ENCODE measurements at regions not wholly inside any gene's neighbourhood (a gene's known extent, or its start where the extent isn't known, plus 50 kb on each side); places are given as distances from the start of the nearest gene placed in this dataset.

DNA sequence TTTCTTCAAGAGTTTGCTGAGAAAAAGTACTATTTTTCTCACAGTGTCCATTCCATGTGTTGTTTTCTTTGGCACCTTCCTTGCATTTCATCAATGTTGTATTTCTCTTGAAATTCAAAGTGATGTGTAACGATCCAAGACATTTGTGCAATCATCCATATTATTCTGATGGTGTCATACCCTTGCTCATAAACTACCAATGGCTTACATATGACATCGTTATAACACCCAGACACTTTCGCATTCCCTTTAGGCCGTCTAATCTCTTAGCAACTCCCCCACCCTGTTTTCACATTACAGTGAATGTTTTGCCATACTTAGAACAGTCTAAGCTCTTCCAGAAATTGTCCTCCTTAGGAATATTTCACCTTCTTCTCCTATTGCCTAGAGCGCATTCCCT is 1779.0 kb downstream of the PCDH7 start:
- DNase-seq = no peak

DNA sequence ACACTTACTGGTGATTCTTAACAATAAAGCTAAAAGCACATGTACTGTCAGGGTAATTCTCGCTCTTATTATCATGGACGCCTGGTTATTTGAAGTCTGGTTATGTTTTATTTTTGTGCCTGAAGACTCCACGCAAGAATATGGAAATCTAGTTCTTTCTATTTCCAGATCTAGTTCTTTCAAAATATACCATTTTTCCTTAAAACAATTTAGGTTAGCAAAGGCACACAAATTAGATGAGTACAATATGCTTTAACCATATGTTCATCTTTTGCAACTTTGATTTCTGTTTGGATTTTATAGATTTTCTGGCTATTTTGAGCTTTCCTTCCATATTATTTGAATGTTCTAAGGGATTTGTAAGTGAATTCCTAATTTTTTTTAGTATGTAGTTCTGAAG is 1783.1 kb downstream of the PCDH7 start:
- no peak for DNase-seq

DNA sequence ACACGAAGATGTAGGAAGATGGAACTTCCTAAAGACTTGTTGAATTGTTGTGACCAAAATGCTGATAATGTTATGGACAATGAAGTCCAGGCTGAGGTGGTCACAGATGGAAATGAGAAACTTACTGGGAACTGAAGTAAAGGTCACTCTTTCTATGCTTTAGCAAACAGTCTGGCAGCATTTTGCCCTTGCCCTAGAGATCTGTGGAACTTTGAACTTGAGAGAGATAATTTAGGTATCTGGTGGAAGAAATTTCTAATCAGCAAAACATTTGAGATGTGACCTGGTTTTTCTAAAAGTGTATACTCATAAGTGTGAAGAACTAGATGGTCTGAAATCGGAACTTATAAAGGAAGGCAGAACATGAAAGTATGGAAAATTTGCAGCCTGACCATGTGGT is 1785.9 kb downstream of the PCDH7 start:
- DNase-seq = no peak

DNA sequence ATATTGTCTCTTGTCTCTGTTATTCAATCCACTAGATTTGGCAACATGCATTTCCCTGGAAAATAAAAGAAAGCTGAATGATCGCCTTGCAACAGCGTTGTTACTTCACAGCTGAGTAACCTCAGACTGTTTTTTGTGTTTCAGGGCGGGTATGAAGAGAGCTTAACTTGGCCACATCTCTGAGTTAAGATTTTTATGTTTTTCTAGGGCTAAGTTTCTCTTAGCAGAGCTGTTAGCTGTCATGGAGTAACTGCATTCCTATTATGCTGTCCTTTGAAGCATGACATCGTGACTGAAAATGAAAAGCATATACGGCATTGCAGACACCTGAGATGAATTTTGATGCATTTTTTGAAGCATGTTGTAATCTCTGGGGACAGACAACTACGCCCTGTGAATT is 1798.9 kb downstream of the PCDH7 start:
- DNase-seq = no peak

DNA sequence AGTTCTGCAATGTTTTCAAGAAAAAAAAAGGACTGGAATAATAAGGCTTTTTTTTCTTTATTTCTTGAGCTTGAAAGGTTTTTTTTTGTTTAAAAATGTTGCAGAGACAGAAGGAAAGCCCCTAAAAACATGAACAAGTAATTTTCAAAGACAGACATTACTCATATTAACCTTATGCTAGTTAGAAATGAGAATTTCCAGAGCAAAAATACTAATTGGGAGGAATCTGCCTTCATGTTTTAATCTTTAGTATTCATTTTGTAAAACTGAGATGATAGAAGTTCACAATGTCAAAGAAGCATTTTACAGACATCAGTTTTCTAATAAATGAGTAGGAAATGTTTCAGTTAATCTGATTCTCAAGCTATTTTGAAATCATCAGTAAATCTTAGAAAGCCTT is 1805.3 kb downstream of the PCDH7 start:
- no peak for DNase-seq

DNA sequence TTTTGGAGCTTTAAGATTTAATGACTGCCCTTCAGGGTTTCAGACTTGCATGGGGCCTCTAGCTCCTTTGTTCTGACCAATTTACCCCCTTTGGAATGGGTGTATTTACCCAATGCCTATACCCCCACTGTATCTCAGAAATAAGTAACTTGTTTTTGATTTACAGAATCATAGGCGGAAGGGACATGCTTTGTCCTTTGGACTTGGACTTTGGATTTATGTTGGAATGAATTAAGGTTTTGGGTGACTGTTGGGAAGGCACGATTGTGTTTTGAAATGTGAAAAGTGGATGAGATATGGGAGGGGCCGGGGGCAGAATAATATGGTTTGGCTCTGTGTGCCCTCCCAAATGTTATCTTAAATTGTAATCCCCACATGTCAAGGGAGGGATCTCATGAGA is 1824.7 kb downstream of the PCDH7 start:
- DNase-seq = no peak

DNA sequence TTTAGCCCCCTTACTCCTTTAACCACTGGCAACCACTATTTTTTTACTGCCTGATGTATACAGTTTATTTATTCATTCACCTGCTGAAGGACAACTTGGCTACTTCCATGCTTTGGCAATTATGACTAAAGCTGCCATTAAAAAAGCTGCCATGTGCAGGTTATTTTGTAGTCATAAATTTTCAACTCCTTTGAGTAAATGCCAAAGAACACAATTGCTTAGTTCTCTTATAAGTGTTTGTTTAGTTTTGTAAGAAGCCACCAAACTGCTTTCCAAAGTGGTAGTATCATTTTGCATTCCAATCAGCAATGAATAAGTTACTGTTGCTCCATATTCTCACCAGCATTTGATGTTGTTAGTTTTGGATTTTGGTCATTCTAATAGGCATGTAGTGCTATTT is 1831.8 kb downstream of the PCDH7 start:
- no peak for DNase-seq

DNA sequence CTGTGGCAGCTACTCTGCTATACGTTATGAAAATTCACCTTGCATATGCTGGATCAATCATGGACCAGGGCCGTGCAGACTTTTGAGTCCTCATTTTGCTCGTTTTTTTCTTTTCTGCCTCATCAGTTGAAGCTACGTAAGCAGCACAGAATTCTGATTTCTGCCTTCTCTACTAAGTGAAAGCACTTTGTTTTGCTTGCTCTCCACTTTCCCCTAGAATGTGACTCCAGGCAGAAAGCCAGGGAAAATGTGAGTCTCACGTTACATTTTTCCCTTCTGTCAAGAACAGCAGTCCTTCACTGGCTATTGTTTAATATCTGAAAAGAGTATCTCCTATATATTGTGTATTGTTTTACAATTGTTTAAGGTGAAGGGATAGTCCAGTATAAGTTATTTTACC is 1840.1 kb downstream of the PCDH7 start:
- no peak for DNase-seq

DNA sequence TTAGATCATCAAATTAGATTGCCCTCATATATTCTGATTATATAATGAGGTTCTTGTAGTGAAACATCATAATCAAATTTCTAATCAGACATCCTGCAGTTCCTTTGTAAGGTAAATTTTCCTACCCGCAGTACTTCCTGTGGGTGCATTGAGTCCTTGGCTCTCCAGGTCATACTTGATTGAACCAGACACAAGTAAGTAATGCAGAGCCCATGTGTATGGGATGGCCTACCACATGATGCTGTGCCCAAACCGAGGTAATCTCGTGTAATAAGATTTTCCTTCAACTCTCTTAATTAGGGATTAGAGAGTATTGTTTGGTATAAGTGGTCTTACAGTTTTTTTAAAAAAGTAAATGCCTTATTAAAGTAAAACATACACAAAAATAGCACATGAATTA is 1841.8 kb downstream of the PCDH7 start:
- DNase-seq = no peak

DNA sequence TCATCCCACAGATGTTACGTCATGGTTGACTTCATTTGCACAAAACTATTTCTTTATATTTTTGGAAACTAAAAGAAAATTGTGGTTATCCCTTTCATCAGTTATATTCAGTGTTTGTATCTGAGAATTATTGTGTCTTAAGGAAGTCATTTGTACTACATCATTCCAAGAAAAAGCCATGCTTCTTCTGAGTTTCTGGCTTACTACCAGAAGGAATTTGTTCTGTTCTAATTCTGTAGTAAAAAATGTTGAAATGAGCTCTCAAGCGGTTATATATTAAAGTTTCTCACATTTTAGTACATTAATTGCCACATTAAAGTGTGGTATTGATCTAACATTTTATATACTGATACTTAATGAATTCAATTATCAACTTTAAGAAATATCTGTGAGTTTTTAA is 1844.5 kb downstream of the PCDH7 start:
- no peak for DNase-seq

DNA sequence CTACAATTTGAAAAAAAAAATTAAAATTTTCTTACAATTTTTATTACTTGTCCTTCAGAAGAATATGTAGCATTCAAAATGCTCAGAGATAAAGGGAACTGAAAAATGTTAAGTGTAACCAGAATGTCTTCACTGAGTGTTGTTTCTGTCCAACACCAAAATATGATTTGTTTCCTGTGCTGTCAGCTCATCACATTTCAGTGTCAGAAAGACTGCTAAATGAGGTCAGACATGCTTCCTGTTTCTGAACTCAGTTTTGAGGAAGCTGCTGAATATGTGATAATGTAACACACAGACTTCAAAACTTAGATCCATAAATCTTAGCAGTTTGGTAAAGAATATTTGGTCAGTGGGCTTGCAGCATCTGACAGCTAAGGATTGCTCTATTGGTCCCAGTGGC is 1849.7 kb downstream of the PCDH7 start:
- DNase-seq = no peak

DNA sequence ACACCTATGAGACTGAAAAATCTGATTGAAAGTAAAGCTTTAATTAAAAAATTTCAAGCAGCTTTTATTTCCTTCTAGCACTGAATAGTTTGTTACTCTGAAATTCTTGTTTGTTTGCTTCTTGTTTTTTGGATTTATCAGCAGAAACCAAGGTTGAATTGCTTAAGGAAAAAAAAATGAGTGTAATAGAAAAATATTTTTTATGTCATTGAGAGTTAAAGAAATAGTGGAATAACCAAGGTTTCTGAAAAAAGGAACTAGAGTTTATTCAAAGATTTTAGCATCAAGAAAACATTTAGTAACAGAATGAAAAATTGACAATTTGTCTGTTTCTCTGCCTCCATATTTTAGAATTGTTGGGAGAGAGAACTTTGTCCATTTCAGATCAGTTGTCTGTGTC is 1852.2 kb downstream of the PCDH7 start:
- no peak for DNase-seq

DNA sequence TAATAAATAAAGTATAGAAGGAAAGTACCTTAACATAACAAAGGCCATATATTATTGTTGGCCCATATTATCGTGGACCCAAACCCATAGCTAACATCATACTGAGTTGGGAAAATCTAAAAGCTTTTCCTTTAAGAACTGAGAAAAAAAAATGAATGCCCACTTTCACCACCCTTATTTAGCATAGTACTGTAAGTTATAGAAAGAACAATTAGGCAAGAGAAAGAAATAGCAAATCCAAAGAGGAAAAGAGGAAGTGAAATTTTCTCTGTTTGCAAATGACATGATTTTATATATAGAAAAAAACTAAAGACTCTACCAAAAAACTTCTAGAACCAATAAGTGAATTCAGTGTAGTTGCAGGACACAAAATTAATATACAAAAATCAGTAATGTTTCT is 1854.6 kb downstream of the PCDH7 start:
- no peak for DNase-seq

DNA sequence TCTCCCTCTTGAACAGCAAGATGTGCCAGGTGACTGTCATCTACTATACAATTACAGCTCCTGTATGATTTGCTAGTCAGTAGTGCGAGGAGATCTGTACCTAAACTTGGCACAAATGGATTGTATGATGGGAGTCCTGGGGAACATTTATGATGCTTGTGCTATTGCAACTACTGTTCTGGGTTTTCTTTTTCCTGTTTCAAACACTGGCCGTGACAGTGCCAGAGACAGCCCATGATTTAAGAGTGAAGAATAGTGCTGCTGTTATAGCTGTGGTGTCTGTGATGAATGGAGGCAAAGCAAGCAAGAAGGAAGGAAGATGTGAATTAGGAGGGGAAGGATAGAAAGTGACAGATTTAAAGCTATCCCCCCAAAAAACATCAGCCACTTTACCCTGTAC is 1868.9 kb downstream of the PCDH7 start:
- DNase-seq = no peak

DNA sequence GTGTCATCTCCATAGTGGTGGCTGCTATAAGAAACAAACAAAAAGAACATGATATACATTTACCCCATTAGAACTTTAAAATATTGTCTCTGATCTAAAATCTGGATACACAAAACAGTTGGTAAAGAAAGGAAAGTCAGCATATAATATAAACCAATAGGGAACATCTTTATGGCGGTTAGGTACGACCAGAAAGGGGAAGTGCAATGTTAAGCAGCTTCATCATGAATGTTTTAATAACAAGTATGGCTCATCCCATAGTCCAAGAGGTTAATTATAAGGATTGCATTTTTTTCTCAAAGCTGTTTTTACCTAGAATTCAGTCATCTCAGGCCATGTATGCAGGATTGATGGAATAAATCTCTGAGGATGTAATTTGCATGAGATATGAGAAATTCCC is 1869.7 kb downstream of the PCDH7 start:
- DNase-seq = no peak

DNA sequence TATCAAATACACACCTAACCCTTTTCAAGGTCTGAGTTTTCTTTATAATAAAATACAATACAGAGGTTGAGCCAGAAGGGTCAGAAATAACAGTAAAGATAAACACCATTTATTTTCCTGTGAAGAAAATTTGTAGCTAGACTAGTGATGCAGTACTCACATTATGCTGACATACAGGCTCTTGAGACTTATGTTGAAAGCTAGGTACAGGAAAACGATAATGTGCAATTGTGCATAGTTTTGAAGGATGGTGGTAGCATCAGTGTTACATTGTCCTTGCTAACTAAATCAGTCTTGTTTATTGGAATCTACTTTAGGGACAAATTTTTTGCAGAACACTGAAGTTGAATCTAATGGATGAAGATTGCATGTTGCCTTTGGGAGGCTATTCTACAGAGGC is 1877.2 kb downstream of the PCDH7 start:
- DNase-seq = no peak

DNA sequence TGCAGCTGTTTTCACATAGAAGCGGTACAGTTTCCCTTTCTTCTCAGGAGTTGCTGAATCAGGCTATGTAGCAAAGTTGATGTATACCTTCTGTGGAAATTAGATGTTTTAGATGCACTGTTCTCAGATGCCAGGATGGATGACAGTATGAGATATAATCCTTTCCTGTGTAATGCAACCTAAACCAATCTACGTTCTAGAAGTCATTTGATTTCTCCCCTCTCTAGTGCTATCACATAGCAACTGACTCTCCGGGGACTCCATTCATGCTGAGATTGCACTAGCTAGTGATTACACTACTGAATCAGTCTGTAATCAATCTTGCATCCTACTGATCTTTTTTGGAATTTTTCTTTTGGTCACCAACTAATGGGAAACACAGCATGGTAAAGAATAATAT is 1881.7 kb downstream of the PCDH7 start:
- DNase-seq = no peak

DNA sequence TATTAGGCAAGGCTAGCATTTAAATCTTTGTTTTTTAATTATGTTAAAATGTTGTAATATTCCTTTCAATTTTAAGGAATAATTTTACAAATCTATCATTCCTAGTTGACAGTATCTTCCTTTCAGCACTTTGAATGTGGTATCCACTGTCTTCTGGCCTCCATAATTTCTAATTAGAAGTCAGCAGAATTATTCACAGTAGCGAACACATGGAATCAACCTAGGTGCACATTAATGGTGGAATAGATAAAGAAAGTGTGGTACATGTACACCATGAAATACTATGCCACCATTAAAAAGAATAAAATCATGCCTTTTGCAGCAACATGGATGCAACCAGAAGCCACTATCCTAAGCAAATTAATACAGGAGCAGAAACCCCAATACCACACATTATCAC is 1887.8 kb downstream of the PCDH7 start:
- no peak for DNase-seq

DNA sequence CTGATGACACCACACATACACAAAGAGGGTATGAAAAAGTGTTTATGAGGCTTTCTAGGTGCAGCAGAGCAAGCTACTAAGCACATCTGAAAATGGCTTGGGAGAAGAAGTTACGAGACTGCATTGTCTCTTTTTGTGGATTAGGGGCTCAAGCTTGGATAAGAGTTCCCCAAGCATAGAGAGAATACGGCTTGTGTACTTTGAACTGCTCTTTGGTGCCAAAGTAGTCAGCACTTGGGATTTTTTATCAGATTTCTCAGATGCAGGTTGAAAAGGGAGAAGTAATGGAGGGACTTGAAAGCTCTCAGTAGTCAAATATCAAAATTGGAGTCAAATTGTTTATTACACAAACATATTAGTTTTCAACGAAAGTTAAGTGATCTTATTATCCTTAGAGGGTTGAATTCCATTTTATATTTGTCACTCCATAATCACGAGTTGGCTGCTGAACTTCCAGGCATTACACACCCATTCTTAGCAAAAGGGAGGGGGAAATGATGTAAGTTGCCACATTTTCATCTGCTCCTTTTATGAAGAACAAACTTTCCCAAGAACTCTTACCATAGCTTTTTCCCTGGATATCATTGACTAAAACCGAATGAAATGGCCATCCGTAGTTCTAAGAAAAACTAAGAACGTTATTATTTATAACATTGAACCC is 1904.9 kb downstream of the PCDH7 start:
- DNase-seq = no peak

DNA sequence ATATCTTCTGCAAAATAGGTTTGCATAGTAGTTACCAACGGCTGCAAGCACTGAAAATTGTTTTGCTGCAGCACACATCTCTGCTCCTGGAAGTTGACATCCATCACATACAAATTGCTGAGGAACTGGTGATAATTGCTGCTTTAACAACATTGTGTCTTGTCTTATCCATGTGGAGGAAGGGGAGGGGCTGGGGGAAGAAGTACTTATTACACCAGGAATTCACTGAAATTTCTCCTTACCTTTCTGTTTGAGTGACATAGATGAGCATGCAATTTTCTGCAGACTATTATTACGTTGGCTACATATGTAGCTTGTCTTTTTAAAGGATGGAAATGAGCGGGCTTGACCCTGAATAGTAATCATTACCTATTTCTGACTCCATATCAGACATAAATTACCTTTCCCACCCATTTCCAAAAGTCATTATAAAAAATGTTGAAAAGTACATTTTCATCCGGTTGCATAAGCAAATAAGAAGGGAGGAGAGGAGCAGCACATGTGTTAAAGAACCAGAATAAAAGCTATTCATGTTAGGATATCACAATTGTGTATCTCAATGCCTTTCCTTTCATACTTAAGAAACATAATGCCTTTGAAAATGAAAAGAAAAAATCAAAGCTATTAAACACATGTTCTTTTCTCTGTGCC is 1905.6 kb downstream of the PCDH7 start:
- no peak for DNase-seq

DNA sequence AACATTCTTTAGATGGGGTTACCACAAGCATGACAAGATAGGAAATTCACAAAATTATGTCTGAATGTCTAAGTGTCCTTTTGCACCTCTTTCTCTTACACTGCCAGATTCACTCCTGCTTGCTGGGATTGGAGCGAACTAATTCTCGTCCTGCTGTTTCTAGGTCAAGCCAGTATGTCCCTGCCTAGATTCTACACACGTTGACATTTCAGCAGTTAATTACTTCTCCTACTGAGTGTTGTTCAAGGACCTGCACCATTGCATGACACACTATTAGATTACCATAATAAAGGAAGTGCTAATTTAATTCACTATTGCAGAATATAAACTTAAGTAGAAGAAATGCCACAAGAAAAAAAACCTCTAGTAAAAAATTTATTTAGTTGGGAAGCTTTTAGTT is 1911.7 kb downstream of the PCDH7 start:
- no peak for DNase-seq

DNA sequence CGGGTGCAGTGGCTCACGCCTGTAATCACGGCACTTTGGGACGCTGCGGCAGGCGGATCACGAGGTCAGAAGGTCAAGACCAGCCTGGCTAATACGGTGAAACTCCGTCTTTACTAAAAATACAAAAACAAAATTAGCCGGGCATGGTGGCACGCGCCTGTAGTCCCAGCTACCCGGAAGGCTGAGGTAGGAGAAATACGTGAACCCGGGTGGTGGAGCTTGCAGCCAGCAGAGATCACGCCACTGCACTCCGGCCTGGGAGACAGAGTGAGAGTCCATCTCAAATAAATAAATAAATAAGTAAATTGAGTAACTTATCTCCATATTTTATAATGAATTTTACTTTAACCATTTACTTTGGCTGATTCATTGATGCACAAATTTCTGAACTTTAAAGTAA is 1913.3 kb downstream of the PCDH7 start:
- DNase-seq = no peak

DNA sequence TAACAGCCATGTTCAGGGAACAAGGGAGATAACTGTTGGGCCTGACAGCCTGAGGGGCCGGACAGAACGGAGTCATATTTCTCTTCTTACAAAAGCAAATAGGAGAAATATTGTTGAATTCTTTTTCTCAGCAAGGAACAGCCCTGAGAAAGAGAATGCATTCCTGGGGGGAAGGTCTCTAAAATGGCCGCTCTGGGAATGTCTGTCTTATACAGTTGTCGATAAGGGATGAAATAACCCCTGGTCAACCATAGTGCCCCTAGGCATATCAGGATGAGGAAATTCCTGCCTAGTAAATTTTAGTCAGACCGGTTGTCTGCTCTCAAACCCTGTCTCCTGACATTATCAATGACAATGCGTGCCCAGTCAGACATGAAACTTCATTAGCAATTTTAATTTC is 1925.5 kb downstream of the PCDH7 start:
- DNase-seq = no peak

DNA sequence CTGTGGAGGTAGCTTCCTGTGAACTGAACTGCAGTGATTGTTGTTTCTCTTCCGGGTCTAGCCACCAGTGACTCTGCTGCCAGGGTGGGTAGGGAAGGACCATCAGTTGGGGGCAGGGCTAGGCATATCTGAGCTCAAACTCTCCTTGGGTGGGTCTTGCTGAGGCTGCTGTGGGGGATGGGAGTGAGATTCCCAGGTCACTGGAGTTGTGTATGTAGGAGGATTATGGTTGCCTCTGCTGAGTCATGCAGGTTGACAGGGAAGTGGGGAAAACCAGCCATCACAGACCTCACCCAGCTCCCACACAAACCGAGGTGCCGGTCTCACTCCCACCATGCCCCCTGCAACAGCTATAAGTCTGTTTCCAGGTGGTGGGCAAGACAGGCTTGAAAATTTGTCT is 1937.8 kb downstream of the PCDH7 start:
- peak; percentile 54 for DNase-seq

DNA sequence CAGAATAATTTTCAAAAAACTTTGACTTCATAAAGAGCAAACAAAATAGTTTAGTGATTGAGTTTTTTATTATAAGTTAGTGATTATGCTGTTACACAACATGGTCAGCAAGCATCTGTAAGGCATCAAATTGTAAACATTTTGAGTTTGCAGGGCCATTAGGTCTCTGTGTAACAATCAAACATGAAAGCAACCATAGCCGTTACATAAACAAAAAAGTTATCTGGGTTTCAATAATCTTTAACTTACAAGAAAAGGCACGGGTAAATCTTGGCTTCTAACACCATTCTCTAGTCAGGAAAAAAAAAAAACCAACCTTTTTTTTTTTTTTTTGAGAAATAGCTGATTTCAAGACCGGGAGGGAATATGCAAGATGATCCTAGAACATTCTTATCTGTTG is 1941.1 kb downstream of the PCDH7 start:
- no peak for DNase-seq

All from islet precursor cell (in vitro differentiated cells).